ENCODE measurements at regions not wholly inside any gene's neighbourhood (a gene's known extent, or its start where the extent isn't known, plus 50 kb on each side); places are given as distances from the start of the nearest gene placed in this dataset.
A peak's percentile ranks its signal among the peaks of the same experiment; 100 is the strongest.

DNA sequence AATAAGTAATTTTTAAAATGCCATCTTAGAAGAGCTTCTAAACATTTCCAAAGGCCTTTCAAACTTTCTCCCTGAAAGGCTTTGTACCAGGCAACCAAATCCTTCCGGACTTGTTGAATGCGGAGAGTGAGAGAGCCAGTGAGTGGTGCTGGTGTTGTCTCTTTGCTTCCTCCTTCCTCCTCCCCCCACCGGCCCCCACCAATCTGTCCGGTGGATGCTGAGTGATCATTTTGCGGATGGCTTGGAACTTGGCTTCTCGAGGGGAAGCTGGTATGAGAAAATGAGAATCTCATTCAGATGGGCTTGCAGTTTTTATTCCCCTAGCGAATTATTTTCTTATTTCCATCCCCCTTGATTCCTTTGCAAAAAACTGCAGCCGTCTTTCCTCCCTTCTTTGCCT is 97.3 kb downstream of the ANKRD60 start:
- peak overlapping the region; percentile 40 for H3K27ac ChIP-seq (ENCODE audit: low read depth, low read length)
- H3K27me3 ChIP-seq (ENCODE audit: control insufficient read depth, insufficient read depth, low read length, poor library complexity, severe bottlenecking) = no peaks in the 10 kb centered on the region
- Mint-ChIP-seq H3K27me3 (ENCODE audit: insufficient read depth) (peaks cover 8% of the 10 kb centered on the region), H3K4me1 (peaks cover 28% of the 10 kb centered on the region), H3K27ac (no peak overlapping the region), H3K36me3 (ENCODE audit: low read depth) (no peaks in the 10 kb centered on the region), H3K4me3 (no peak overlapping the region), H3K9me3 (peaks cover 5% of the 10 kb centered on the region)
- TF ChIP-seq, protein P1, sequence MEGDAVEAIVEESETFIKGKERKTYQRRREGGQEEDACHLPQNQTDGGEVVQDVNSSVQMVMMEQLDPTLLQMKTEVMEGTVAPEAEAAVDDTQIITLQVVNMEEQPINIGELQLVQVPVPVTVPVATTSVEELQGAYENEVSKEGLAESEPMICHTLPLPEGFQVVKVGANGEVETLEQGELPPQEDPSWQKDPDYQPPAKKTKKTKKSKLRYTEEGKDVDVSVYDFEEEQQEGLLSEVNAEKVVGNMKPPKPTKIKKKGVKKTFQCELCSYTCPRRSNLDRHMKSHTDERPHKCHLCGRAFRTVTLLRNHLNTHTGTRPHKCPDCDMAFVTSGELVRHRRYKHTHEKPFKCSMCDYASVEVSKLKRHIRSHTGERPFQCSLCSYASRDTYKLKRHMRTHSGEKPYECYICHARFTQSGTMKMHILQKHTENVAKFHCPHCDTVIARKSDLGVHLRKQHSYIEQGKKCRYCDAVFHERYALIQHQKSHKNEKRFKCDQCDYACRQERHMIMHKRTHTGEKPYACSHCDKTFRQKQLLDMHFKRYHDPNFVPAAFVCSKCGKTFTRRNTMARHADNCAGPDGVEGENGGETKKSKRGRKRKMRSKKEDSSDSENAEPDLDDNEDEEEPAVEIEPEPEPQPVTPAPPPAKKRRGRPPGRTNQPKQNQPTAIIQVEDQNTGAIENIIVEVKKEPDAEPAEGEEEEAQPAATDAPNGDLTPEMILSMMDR (conservative IDR thresholded peaks at IDR 0.05) = no peak
- H3K4me3 ChIP-seq (ENCODE audit: low read length) = no peak overlapping the region
- no peak for DNase-seq
- 50% methylated on average over 6 of the region's 8 CpGs; no CpG with 5 or more reads in 1 of the 2 experiments for WGBS, 2 experiments (ENCODE audit: insufficient coverage in 1 of 2, insufficient read length in 1 of 2)
- no peaks in the 10 kb centered on the region for H3K4me1 ChIP-seq (ENCODE audit: control insufficient read depth, insufficient read depth, low read length)
- no peak overlapping the region for H3K9ac ChIP-seq (ENCODE audit: extremely low read depth, low read length, poor library complexity, severe bottlenecking)
- no peaks in the 10 kb centered on the region for H3K36me3 ChIP-seq (ENCODE audit: control insufficient read depth, insufficient read depth, low read length)
- H3K9me3 ChIP-seq (ENCODE audit: control insufficient read depth, low read length) = no peaks in the 10 kb centered on the region

DNA sequence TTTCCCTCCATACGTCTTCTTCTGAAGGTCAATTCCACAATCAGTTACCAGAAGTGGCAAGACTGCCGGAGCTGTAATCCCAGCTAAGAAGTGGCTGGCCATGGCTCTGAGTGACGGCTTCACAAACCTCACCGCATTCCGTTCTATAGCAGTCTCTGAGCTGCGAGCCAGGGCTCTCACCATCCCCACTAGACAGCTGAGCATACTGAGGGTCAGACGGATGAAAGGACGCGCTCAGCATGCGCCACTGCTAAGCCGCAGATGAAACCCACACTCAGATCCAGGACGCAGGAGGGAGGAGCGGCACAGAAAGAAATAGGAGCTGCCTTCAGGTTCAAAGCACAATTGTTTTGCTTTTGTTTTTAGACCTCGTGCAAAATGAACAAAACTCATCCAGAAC is 97.9 kb downstream of the ANKRD60 start:
- DNase-seq = no peak
- H3K4me3 ChIP-seq (ENCODE audit: low read length) = no peak overlapping the region
- H3K27ac Mint-ChIP-seq = no peak overlapping the region

DNA sequence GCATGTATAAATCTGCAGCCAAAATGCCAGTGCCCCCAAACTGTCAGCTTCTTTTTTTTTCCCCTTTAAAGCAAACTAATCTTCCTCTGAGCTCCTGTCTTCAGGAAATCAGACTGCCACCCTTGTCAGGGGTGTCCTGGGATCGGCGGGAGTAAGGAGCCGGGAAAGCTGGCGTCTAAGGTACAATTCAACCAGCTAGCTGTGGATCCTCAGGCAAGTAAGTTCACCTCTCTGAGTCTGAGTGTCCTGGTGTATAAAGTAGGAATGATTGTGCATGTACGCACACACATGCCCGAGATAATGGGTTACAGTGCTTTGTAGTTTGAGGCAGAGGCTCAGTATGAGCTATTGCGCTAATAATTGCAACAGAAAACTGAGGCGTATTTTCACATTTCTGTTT is 98.3 kb downstream of the ANKRD60 start:
- H3K27me3 ChIP-seq (ENCODE audit: control insufficient read depth, insufficient read depth, low read length, poor library complexity, severe bottlenecking) = no peaks in the 10 kb centered on the region
- H3K27ac ChIP-seq (ENCODE audit: low read depth, low read length) = peak overlapping the region; percentile 58
- no peaks in the 10 kb centered on the region for H3K27me3 Mint-ChIP-seq (ENCODE audit: insufficient read depth)
- TF ChIP-seq, protein P1 (conservative IDR thresholded peaks at IDR 0.05) = no peak
- H3K4me1 ChIP-seq (ENCODE audit: control insufficient read depth, insufficient read depth, low read length) = no peaks in the 10 kb centered on the region
- no peak overlapping the region for H3K4me3 ChIP-seq (ENCODE audit: low read length)
- H3K4me3 Mint-ChIP-seq = no peak overlapping the region
- no peaks in the 10 kb centered on the region for H3K36me3 Mint-ChIP-seq (ENCODE audit: low read depth)
- no peaks in the 10 kb centered on the region for H3K36me3 ChIP-seq (ENCODE audit: control insufficient read depth, insufficient read depth, low read length)
- no peaks in the 10 kb centered on the region for H3K9me3 ChIP-seq (ENCODE audit: control insufficient read depth, low read length)
- no peak overlapping the region for H3K27ac Mint-ChIP-seq
- DNase-seq = no peak
- H3K9ac ChIP-seq (ENCODE audit: extremely low read depth, low read length, poor library complexity, severe bottlenecking) = no peak overlapping the region
- 93 to 97% methylated on average over 4 to 8 of the region's 8 CpGs for WGBS, 2 experiments (ENCODE audit: insufficient coverage in 1 of 2, insufficient read length in 1 of 2)
- peaks cover 18% of the 10 kb centered on the region for H3K4me1 Mint-ChIP-seq
- peaks cover 7% of the 10 kb centered on the region for H3K9me3 Mint-ChIP-seq

More for the DNA sequence above, 97.9 kb downstream of the ANKRD60 start:
- 77 to 81% methylated on average over 10 to 14 of the region's 14 CpGs for WGBS, 2 experiments (ENCODE audit: insufficient coverage in 1 of 2, insufficient read length in 1 of 2)
- H3K9me3 ChIP-seq (ENCODE audit: control insufficient read depth, low read length) = no peaks in the 10 kb centered on the region
- no peaks in the 10 kb centered on the region for H3K27me3 ChIP-seq (ENCODE audit: control insufficient read depth, insufficient read depth, low read length, poor library complexity, severe bottlenecking)
- H3K4me1 ChIP-seq (ENCODE audit: control insufficient read depth, insufficient read depth, low read length) = no peaks in the 10 kb centered on the region
- Mint-ChIP-seq H3K36me3 (ENCODE audit: low read depth) (no peaks in the 10 kb centered on the region), H3K4me1 (peaks cover 22% of the 10 kb centered on the region), H3K4me3 (no peak overlapping the region), H3K27me3 (ENCODE audit: insufficient read depth) (peaks cover 3% of the 10 kb centered on the region), H3K9me3 (peaks cover 7% of the 10 kb centered on the region)
- H3K27ac ChIP-seq (ENCODE audit: low read depth, low read length) = peak overlapping the region; percentile 58
- TF ChIP-seq, protein P1 (conservative IDR thresholded peaks at IDR 0.05) = no peak
- H3K9ac ChIP-seq (ENCODE audit: extremely low read depth, low read length, poor library complexity, severe bottlenecking) = no peak overlapping the region
- H3K36me3 ChIP-seq (ENCODE audit: control insufficient read depth, insufficient read depth, low read length) = no peaks in the 10 kb centered on the region

Measured in endodermal cell (in vitro differentiated cells).